LNCaP clone FGC (cell line): ENCODE measurements at regions not wholly inside any gene's neighbourhood (a gene's known extent, or its start where the extent isn't known, plus 50 kb on each side); places are given as distances from the start of the nearest gene placed in this dataset.

Experiments used
- DNase-seq: peaks from one replicate; pipeline ENCODE4 v3.0.0-alpha.2; 2011; ENCODE audit warnings: low read depth
- H3K4me3 ChIP-seq: 2 replicates; pipeline ENCODE4 v1.5.1; 2011; ENCODE audit warnings: mild to moderate bottlenecking, low read depth, low read length, control low read depth
- TF ChIP-seq, protein P1 (sequence below): IDR thresholded peaks from 2 replicates; pipeline ENCODE4 v1.5.1; 2012; ENCODE audit warnings: mild to moderate bottlenecking; ENCODE audit not compliant: control insufficient read depth, insufficient read depth; ENCODE audit errors: extremely low read depth

DNA sequence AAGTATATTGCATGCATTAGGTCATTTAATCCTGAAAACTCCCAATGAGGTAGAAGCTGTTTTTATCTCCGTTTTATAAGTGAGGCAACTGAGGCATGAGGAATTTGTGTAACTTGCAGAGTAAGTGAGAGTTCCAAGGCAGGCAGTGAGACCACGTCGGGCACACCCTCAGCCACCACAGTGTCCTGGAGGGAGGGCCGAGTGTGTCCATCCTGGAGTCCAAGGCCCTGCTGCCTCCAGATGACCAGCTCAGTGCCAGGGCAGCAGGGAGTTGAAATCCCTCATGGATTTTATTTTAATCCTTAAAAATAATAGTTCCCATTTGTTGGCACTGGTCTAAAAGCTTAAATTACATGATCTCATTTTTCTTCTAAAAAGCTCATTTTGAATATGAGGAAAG is 104.6 kb upstream of the SMIM23 start:
- DNase-seq = no peak
- TF ChIP-seq, protein P1, sequence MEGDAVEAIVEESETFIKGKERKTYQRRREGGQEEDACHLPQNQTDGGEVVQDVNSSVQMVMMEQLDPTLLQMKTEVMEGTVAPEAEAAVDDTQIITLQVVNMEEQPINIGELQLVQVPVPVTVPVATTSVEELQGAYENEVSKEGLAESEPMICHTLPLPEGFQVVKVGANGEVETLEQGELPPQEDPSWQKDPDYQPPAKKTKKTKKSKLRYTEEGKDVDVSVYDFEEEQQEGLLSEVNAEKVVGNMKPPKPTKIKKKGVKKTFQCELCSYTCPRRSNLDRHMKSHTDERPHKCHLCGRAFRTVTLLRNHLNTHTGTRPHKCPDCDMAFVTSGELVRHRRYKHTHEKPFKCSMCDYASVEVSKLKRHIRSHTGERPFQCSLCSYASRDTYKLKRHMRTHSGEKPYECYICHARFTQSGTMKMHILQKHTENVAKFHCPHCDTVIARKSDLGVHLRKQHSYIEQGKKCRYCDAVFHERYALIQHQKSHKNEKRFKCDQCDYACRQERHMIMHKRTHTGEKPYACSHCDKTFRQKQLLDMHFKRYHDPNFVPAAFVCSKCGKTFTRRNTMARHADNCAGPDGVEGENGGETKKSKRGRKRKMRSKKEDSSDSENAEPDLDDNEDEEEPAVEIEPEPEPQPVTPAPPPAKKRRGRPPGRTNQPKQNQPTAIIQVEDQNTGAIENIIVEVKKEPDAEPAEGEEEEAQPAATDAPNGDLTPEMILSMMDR = no peak

DNA sequence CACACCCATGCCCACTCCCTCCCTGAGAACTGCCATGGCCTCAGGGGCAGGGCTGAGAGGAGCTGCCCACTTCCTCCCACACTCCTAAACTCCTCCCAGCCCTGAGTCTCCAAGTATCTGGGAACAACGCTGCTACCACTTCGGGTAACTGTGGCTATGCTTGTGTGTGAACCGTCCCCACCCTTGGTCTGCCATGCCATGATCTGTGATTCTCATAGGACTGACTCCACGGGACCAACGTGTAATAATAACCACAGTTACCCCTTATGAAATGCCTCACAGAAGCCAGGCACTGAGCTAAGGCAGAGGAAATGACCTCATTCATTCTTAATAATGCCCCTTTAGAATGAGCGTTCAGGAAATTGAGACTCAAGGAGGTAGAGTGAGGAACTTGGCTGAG is 103.9 kb upstream of the SMIM23 start:
- DNase-seq = no peak
- TF ChIP-seq, protein P1 = no peak
- no peak overlapping the region for H3K4me3 ChIP-seq

More for the DNA sequence above, 104.6 kb upstream of the SMIM23 start:
- no peak overlapping the region for H3K4me3 ChIP-seq

DNA sequence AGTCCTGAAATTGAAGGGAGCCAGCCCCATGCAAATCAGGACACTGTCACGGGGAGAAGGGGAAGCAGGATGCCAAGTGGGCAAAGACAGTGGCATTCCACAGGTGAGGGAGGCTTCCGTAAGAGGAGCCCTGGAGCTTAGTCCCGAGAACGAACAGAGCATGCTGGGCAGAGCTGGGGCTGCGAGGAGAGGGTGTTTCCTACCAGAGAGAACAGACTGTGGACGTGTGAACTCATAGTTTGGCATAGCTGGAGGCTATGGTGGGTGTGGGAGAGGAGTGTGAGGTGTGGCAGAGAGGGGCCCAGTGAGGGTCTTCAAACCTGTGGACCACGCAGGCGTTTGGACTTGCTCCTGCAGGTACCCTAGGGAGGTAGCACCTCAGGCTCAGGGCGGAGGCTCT is 102.8 kb upstream of the SMIM23 start:
- TF ChIP-seq, protein P1 = no peak
- H3K4me3 ChIP-seq = no peak overlapping the region
- DNase-seq = no peak

DNA sequence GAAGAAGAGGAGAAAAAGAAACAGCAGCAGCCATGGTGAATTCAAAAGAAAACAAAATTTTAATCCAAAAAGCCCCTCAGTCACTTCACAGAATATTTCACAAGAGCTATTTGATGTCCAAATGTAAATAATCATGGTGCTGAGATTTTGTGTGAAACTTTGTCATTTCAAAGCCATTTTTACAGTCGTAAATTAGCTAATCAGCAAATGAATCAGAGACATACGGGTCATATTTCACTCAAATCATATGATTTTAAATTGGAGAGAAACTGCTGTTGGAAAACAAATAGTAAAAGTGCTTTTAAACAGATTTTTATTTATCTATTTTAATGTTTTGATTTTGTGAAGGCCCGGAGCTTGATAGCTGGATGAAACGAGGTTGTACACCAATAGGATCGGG is 101.4 kb upstream of the SMIM23 start:
- no peak for DNase-seq
- TF ChIP-seq, protein P1 = no peak
- no peak overlapping the region for H3K4me3 ChIP-seq

DNA sequence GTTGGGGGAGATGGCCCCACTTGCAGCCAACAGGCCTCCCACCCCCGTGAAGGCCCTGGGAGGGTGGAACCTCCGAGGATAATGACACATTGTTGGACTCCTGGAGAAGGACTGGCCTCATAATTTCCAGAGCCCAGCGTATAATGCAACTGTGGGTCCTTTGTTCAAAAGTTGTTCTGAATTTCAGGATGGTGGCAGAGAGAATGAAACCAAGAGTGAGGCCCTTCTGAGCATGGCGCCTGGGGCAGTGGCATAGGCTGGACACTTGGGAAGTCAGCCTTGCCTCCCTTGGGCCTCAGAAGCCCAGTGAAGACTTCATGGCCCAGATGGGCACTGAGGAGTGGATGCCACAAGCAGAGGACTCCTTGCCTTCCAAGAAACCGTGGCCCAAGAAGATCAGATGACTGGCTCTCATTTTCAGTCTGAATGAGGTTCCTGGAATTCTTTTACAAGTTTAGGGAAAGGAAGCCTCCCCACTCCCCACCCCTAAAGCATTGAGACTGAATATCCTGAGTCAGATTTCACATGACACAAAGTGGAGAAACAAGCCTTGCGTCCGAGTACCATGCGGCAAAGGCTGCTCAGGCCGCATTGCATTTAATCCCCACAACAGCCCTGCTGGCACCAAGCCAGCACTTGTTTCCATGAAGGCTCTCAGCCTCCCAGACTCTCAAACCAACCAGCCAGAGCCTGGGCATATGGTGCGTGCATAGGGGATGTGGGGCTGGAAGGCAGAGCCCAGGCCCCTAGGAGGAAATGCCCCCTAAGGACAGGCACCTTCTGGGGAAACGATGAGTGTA is 96.7 kb upstream of the SMIM23 start:
- DNase-seq = no peak
- no peak overlapping the region for H3K4me3 ChIP-seq
- TF ChIP-seq, protein P1 = no peak

DNA sequence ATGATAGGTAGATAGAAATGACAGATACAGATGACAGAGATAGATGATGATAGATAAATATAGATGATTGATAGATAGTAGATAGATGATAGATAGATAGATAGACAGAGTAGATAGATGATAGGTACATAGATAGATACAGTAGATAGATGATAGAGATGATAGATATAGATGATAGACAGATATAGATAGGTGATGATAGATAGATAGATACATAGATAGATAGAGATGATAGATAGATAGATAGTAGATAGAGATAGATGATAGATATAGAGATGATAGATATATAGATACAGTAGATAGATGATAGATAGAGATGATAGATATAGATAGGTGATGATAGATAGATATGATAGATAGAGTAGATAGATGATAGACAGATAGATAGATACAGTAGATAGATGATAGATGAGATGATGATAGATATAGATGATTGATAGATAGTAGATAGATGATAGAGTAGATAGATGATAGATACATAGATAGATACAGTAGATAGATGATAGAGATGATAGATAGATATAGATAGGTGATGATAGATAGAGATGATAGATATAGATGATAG is 95.7 kb upstream of the SMIM23 start:
- TF ChIP-seq, protein P1 = no peak
- H3K4me3 ChIP-seq = no peak overlapping the region
- no peak for DNase-seq
